Epithelial cell of prostate (primary cell): ENCODE measurements at regions not wholly inside any gene's neighbourhood (a gene's known extent, or its start where the extent isn't known, plus 50 kb on each side); places are given as distances from the start of the nearest gene placed in this dataset.

Source experiments
- DNase-seq: peaks from one replicate; pipeline ENCODE4 v3.0.0-alpha.2; 2011; ENCODE audit warnings: low read depth, low spot score
- H3K27ac ChIP-seq: fragments of 450-650 bp; 2 replicates; pipeline ENCODE4 v1.5.1; 2017; ENCODE audit warnings: mild to moderate bottlenecking

GRCh38 chr2:187148059-187148714, 299.2 kb upstream of the ZSWIM2 start:
- no peak for DNase-seq
- no peak overlapping the region for H3K27ac ChIP-seq

- H3K27ac ChIP-seq, result no peak overlapping the region
- no peak for DNase-seq
Measured at GRCh38 chr2:187143537-187143936, 294.6 kb upstream of the ZSWIM2 start.

GRCh38 chr2:187139469-187139868, 290.5 kb upstream of the ZSWIM2 start:
- DNase-seq, result no peak
- no peak overlapping the region for H3K27ac ChIP-seq

- no peak for DNase-seq
- H3K27ac ChIP-seq, result no peak overlapping the region
Measured at GRCh38 chr2:187138265-187138664, 289.3 kb upstream of the ZSWIM2 start.

- H3K27ac ChIP-seq, result no peak overlapping the region
- DNase-seq, result no peak
Measured at GRCh38 chr2:187136646-187137045, 287.7 kb upstream of the ZSWIM2 start.

- DNase-seq, result no peak
- H3K27ac ChIP-seq, result no peak overlapping the region
Measured at GRCh38 chr2:187134306-187134705, 285.3 kb upstream of the ZSWIM2 start.

GRCh38 chr2:187129868-187130267, 280.9 kb upstream of the ZSWIM2 start:
- no peak overlapping the region for H3K27ac ChIP-seq
- no peak for DNase-seq

- H3K27ac ChIP-seq, result no peak overlapping the region
- peak; percentile 10 for DNase-seq
Measured at GRCh38 chr2:187129306-187129705, 280.3 kb upstream of the ZSWIM2 start.

GRCh38 chr2:187126247-187127005, 277.5 kb upstream of the ZSWIM2 start:
- DNase-seq, result no peak
- H3K27ac ChIP-seq, result no peak overlapping the region

- no peak overlapping the region for H3K27ac ChIP-seq
- DNase-seq, result no peak
Measured at GRCh38 chr2:187125318-187125717, 276.3 kb upstream of the ZSWIM2 start.

- no peak for DNase-seq
- no peak overlapping the region for H3K27ac ChIP-seq
Measured at GRCh38 chr2:187124529-187124928, 275.6 kb upstream of the ZSWIM2 start.

- no peak for DNase-seq
- H3K27ac ChIP-seq, result no peak overlapping the region
Measured at GRCh38 chr2:187118331-187119099, 269.5 kb upstream of the ZSWIM2 start.

- H3K27ac ChIP-seq, result no peak overlapping the region
Measured at GRCh38 chr2:187117483-187117882, 268.5 kb upstream of the ZSWIM2 start.

GRCh38 chr2:187115627-187116026, 266.7 kb upstream of the ZSWIM2 start:
- DNase-seq, result no peak
- no peak overlapping the region for H3K27ac ChIP-seq

More at GRCh38 chr2:187117483-187117882, 268.5 kb upstream of the ZSWIM2 start:
- no peak for DNase-seq

- no peak for DNase-seq
- no peak overlapping the region for H3K27ac ChIP-seq
Measured at GRCh38 chr2:187107001-187107400, 258.0 kb upstream of the ZSWIM2 start.

- DNase-seq, result no peak
- no peak overlapping the region for H3K27ac ChIP-seq
Measured at GRCh38 chr2:187105218-187105617, 256.2 kb upstream of the ZSWIM2 start.

- H3K27ac ChIP-seq, result no peak overlapping the region
- DNase-seq, result no peak
Measured at GRCh38 chr2:187102381-187102780, 253.4 kb upstream of the ZSWIM2 start.

GRCh38 chr2:187098154-187098553, 249.2 kb upstream of the ZSWIM2 start:
- H3K27ac ChIP-seq, result no peak overlapping the region

GRCh38 chr2:187093771-187094412, 244.9 kb upstream of the ZSWIM2 start:
- no peak overlapping the region for H3K27ac ChIP-seq
- no peak for DNase-seq

More at GRCh38 chr2:187098154-187098553, 249.2 kb upstream of the ZSWIM2 start:
- no peak for DNase-seq

- DNase-seq, result no peak
- H3K27ac ChIP-seq, result no peak overlapping the region
Measured at GRCh38 chr2:187091664-187092063, 242.7 kb upstream of the ZSWIM2 start.

GRCh38 chr2:187084524-187084923, 235.6 kb upstream of the ZSWIM2 start:
- H3K27ac ChIP-seq, result no peak overlapping the region
- no peak for DNase-seq
